ENCODE measurements at regions not wholly inside any gene's neighbourhood (a gene's known extent, or its start where the extent isn't known, plus 50 kb on each side); places are given as distances from the start of the nearest gene placed in this dataset.

- TF ChIP-seq CTBP2 (IDR thresholded peaks at IDR 0.05; ENCODE audit: borderline replicate concordance, insufficient read depth, insufficient read length, low read length): no peak
- TF ChIP-seq ATF2 (IDR thresholded peaks at IDR 0.05; ENCODE audit: low read length): no peak
- no peak for TF ChIP-seq TBP (IDR thresholded peaks at IDR 0.05; ENCODE audit: low read depth, low read length)
- TF ChIP-seq TAF1 (IDR thresholded peaks at IDR 0.05; ENCODE audit: low read depth, low read length): no peak
- TF ChIP-seq BRCA1 (IDR thresholded peaks at IDR 0.05; ENCODE audit: low read depth, low read length): no peak
- no peak for TF ChIP-seq YY1 (IDR thresholded peaks at IDR 0.05; ENCODE audit: low read depth, low read length)
- no peak for TF ChIP-seq E2F6 (IDR thresholded peaks at IDR 0.05)
- no peak for TF ChIP-seq BCL11A (IDR thresholded peaks at IDR 0.05; ENCODE audit: low read depth in 2 of 2, low read length in 2 of 2)
- no peak for TF ChIP-seq JUND (IDR thresholded peaks at IDR 0.05; ENCODE audit: low read length)
- TF ChIP-seq GABPA (IDR thresholded peaks at IDR 0.05; ENCODE audit: borderline replicate concordance, insufficient read depth, low read length): no peak
- TF ChIP-seq EZH2 (IDR thresholded peaks at IDR 0.05; ENCODE audit: low read depth, low read length, severe bottlenecking): no peak
- no peak for TF ChIP-seq SAP30 (IDR thresholded peaks at IDR 0.05; ENCODE audit: insufficient read depth, insufficient replicate concordance, low read length)
- no peaks in the 10 kb centered on the region for H3K23me2 ChIP-seq (ENCODE audit: low read depth, low read length)
- H4K5ac ChIP-seq (ENCODE audit: insufficient read length, low read depth, low read length): no peak overlapping the region
- CTCF ChIA-PET (ENCODE audit: partially characterized antibody): interaction anchor here (1.1 to 4.1 kb wide), 3 partner anchors 9 to 16 kb away, joined by 4 to 18 read pairs (median 5); no protein-coding TSS in a partner anchor
- H3K4me1 ChIP-seq (replicated peaks in 1 of 4; ENCODE audit: control insufficient read depth in 3 of 4, insufficient read depth in 4 of 4, low read length in 3 of 4): no peaks in the 10 kb centered on the region; a peak in 1 of 7 replicates
- no peaks in the 10 kb centered on the region for H3K36me3 ChIP-seq (ENCODE audit: control insufficient read depth in 2 of 4, insufficient read depth in 4 of 4, low read length in 3 of 4)
- no peaks in the 10 kb centered on the region for H4K20me1 ChIP-seq (replicated peaks in 1 of 2; ENCODE audit: control insufficient read depth in 1 of 2, insufficient read depth in 2 of 2, low read length in 2 of 2)
- H2BK20ac ChIP-seq (ENCODE audit: low read length): no peak overlapping the region
- H3K23ac ChIP-seq (ENCODE audit: insufficient read length): no peak overlapping the region
- no peak overlapping the region for H3K4me3 ChIP-seq (ENCODE audit: extremely low read depth in 1 of 4, insufficient read depth in 2 of 4, low read depth in 3 of 4, low read length in 4 of 4)
- H3K9me3 ChIP-seq (ENCODE audit: insufficient read depth in 2 of 2, low read depth in 1 of 2, low read length in 1 of 2): peaks cover 0 to 5% of the 10 kb centered on the region in 2 experiments; a peak in 1 of 4 replicates
- H2BK12ac ChIP-seq (ENCODE audit: low read depth, low read length): no peak overlapping the region
- no peak overlapping the region for H2BK15ac ChIP-seq (ENCODE audit: low read length)
- H3K4me2 ChIP-seq (ENCODE audit: insufficient read depth in 1 of 2, low read depth in 2 of 2, low read length in 2 of 2): no peak overlapping the region
- 67% methylated on average over 3 of the region's 3 CpGs; no CpG with 5 or more reads in 1 of the 2 experiments for WGBS, 2 experiments (ENCODE audit: extremely low coverage in 1 of 2, insufficient coverage in 1 of 2, insufficient read length in 1 of 2, insufficient replicate concordance in 2 of 2, low coverage in 1 of 2, low lambda C conversion rate in 2 of 2, missing lambda C conversion rate in 1 of 2)
- H2AFZ ChIP-seq (ENCODE audit: low read length): no peak overlapping the region
- H2AK5ac ChIP-seq (ENCODE audit: low read depth, low read length): no peak overlapping the region
- H3K27ac ChIP-seq (ENCODE audit: low read depth, low read length): no peak overlapping the region
- no peak overlapping the region for H4K8ac ChIP-seq (ENCODE audit: extremely low read depth, insufficient read depth, low read length)
- H3K18ac ChIP-seq (ENCODE audit: extremely low read depth, low read length): no peak overlapping the region
- no peaks in the 10 kb centered on the region for H3K79me2 ChIP-seq (ENCODE audit: control insufficient read depth in 1 of 2, insufficient read depth in 2 of 2, low read length in 2 of 2)
- no peak for DNase-seq (ENCODE audit: low read depth in 1 of 2, low spot score in 2 of 2)
- H2BK120ac ChIP-seq (replicated peaks; ENCODE audit: low read depth, low read length): no peak overlapping the region
- no peak overlapping the region for H3K56ac ChIP-seq (replicated peaks; ENCODE audit: insufficient read length, low read depth, low read length)
- FAIRE-seq: no peak
- no peak overlapping the region for H3K4ac ChIP-seq (replicated peaks; ENCODE audit: insufficient read length, low read depth, low read length)
- POLR2A ChIA-PET (ENCODE audit: partially characterized antibody): no interaction called here
- H3K27me3 ChIP-seq (replicated peaks in 1 of 4; ENCODE audit: control insufficient read depth in 3 of 4, extremely low read depth in 1 of 4, insufficient read depth in 3 of 4, low read length in 3 of 4): no peaks in the 10 kb centered on the region
- H3K14ac ChIP-seq (ENCODE audit: insufficient read length): no peak overlapping the region
- H2BK5ac ChIP-seq (ENCODE audit: low read depth, low read length): no peak overlapping the region
- H3K9ac ChIP-seq (replicated peaks in 1 of 4; ENCODE audit: extremely low read depth in 1 of 4, low read depth in 3 of 4, low read length in 3 of 4): no peak overlapping the region
- no peak overlapping the region for H4K91ac ChIP-seq (replicated peaks; ENCODE audit: insufficient read length, low read length)
- H3K79me1 ChIP-seq (ENCODE audit: low read depth, low read length): no peaks in the 10 kb centered on the region
These were observed 235.3 kb downstream of the PTTG2 start for GRCh38 chr4:38195486-38195885.
